ENCODE measurements at regions not wholly inside any gene's neighbourhood (a gene's known extent, or its start where the extent isn't known, plus 50 kb on each side); places are given as distances from the start of the nearest gene placed in this dataset.

- TF ChIP-seq POLR2A (IDR thresholded peaks at IDR 0.05), result no peak
- TF ChIP-seq, protein P1, sequence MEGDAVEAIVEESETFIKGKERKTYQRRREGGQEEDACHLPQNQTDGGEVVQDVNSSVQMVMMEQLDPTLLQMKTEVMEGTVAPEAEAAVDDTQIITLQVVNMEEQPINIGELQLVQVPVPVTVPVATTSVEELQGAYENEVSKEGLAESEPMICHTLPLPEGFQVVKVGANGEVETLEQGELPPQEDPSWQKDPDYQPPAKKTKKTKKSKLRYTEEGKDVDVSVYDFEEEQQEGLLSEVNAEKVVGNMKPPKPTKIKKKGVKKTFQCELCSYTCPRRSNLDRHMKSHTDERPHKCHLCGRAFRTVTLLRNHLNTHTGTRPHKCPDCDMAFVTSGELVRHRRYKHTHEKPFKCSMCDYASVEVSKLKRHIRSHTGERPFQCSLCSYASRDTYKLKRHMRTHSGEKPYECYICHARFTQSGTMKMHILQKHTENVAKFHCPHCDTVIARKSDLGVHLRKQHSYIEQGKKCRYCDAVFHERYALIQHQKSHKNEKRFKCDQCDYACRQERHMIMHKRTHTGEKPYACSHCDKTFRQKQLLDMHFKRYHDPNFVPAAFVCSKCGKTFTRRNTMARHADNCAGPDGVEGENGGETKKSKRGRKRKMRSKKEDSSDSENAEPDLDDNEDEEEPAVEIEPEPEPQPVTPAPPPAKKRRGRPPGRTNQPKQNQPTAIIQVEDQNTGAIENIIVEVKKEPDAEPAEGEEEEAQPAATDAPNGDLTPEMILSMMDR (IDR thresholded peaks at IDR 0.05 in 8 of 11, conservative IDR thresholded peaks at IDR 0.05 in 3 of 11), result no peak
These were observed 67.1 kb upstream of the PPP2R5A start for GRCh38 chr1:212218065-212218464.
